HEK293 (cell line): ENCODE measurements at regions not wholly inside any gene's neighbourhood (a gene's known extent, or its start where the extent isn't known, plus 50 kb on each side); places are given as distances from the start of the nearest gene placed in this dataset.

Source experiments
- CTCF ChIA-PET: fragments of 350-600 bp; formaldehyde crosslinking; extraction: SDS; loops from one replicate; lab custom pipeline; 2021; ENCODE audit warnings: antibody characterized with exemption; lab: Yijun Ruan, JAX
- POLR2A ChIA-PET: fragments of 300-600 bp; formaldehyde crosslinking; extraction: SDS; loops from one replicate; lab custom pipeline; 2020; ENCODE audit warnings: antibody characterized with exemption, inconsistent platforms; lab: Yijun Ruan, JAX
- H3K27ac ChIP-seq: fragments of 200-500 bp; sonication (Bioruptor generic); 2 replicates; pipeline ENCODE4 v1.5.1; 2014; ENCODE audit warnings: low read depth, low read length, control low read depth, inconsistent platforms; ENCODE audit errors: extremely low read depth
- H3K36me3 ChIP-seq, 2 experiments: fragments of 200-500 bp in 1 of 2; sonication (Bioruptor generic) in 1 of 2; 1 replicate in 1 of 2; 2 replicates in 1 of 2; pipeline ENCODE4 v1.5.1; 2014 to 2017; ENCODE audit warnings: inconsistent platforms in 2 of 2, low read length in 2 of 2; ENCODE audit not compliant: control insufficient read depth in 2 of 2, insufficient read depth in 1 of 2
- H3K4me1 ChIP-seq: fragments of 200-500 bp; sonication (Bioruptor generic); 2 replicates; pipeline ENCODE4 v1.5.1; 2014; ENCODE audit warnings: mild to moderate bottlenecking, low read length, inconsistent platforms; ENCODE audit not compliant: control insufficient read depth, insufficient read depth
- H3K4me3 ChIP-seq: 2 replicates; pipeline ENCODE4 v1.5.1; 2011; ENCODE audit warnings: low read depth, mild to moderate bottlenecking, control low read depth, low read length, moderate library complexity
- H3K9me3 ChIP-seq: fragments of 200-500 bp; sonication (Bioruptor generic); 2 replicates; pipeline ENCODE4 v1.5.1; 2014; ENCODE audit warnings: low read depth, low read length, inconsistent platforms; ENCODE audit not compliant: control insufficient read depth, insufficient read depth
- FEZF1 ChIP-seq: fragments of 450-650 bp; formaldehyde crosslinking; IDR thresholded peaks from 2 replicates; pipeline ENCODE4 v1.5.1; 2016; ENCODE audit warnings: missing biosample characterization, missing genetic modification characterization
- GLI2 ChIP-seq: fragments of 450-650 bp; formaldehyde crosslinking; IDR thresholded peaks from 2 replicates; pipeline ENCODE4; 2017; ENCODE audit warnings: missing biosample characterization, missing genetic modification characterization, low read depth, borderline replicate concordance
- HOXC10 ChIP-seq: sonication (generic); formaldehyde crosslinking; IDR thresholded peaks from 2 replicates; pipeline ENCODE4 v1.8.1; 2023; ENCODE audit warnings: mild to moderate bottlenecking, missing genetic modification reagents
- KLF1 ChIP-seq: fragments of 450-650 bp; formaldehyde crosslinking; IDR thresholded peaks from 2 replicates; pipeline ENCODE4 v1.5.1; 2016; ENCODE audit warnings: missing biosample characterization, missing genetic modification characterization
- KLF8 ChIP-seq: fragments of 450-650 bp; formaldehyde crosslinking; IDR thresholded peaks from 2 replicates; pipeline ENCODE4 v1.5.1; 2016; ENCODE audit warnings: missing biosample characterization, missing genetic modification characterization
- KLF9 ChIP-seq: fragments of 450-650 bp; formaldehyde crosslinking; IDR thresholded peaks from 2 replicates; pipeline ENCODE4 v1.5.1; 2016; ENCODE audit warnings: missing biosample characterization, missing genetic modification characterization, low read depth
- REST ChIP-seq: fragments of 450-650 bp; formaldehyde crosslinking; IDR thresholded peaks from 2 replicates; pipeline ENCODE4 v1.5.1; 2016; ENCODE audit warnings: missing biosample characterization, missing genetic modification characterization
- ZBTB8A ChIP-seq: fragments of 450-650 bp; formaldehyde crosslinking; IDR thresholded peaks from 2 replicates; pipeline ENCODE4 v1.5.1; 2016; ENCODE audit warnings: missing biosample characterization, missing genetic modification characterization
- ZNF138 ChIP-seq: fragments of 450-650 bp; formaldehyde crosslinking; IDR thresholded peaks from 2 replicates; pipeline ENCODE4 v1.5.1; 2016; ENCODE audit warnings: missing biosample characterization, missing genetic modification characterization, borderline replicate concordance
- ZNF140 ChIP-seq: fragments of 450-650 bp; formaldehyde crosslinking; IDR thresholded peaks from 2 replicates; pipeline ENCODE4 v1.5.1; 2016; ENCODE audit warnings: missing biosample characterization, missing genetic modification characterization
- ZNF155 ChIP-seq: fragments of 450-650 bp; formaldehyde crosslinking; IDR thresholded peaks from 2 replicates; pipeline ENCODE4 v1.5.1; 2016; ENCODE audit warnings: missing biosample characterization, missing genetic modification characterization
- ZNF175 ChIP-seq: fragments of 450-650 bp; formaldehyde crosslinking; IDR thresholded peaks from 2 replicates; pipeline ENCODE4 v1.5.1; 2016; ENCODE audit warnings: missing biosample characterization, missing genetic modification characterization
- ZNF366 ChIP-seq: fragments of 450-650 bp; formaldehyde crosslinking; conservative IDR thresholded peaks from 2 replicates; pipeline ENCODE4 v1.5.1; 2016; ENCODE audit warnings: missing biosample characterization, missing genetic modification characterization
- ZNF398 ChIP-seq: fragments of 450-650 bp; formaldehyde crosslinking; IDR thresholded peaks from 2 replicates; pipeline ENCODE4 v1.5.1; 2017; ENCODE audit warnings: missing biosample characterization, missing genetic modification characterization
- ZNF473 ChIP-seq: fragments of 450-650 bp; formaldehyde crosslinking; IDR thresholded peaks from 2 replicates; pipeline ENCODE4 v1.5.1; 2017; ENCODE audit warnings: missing biosample characterization, missing genetic modification characterization
- ZNF48 ChIP-seq: fragments of 450-650 bp; formaldehyde crosslinking; IDR thresholded peaks from 2 replicates; pipeline ENCODE4 v1.5.1; 2016; ENCODE audit warnings: missing biosample characterization, missing genetic modification characterization
- ZNF518A ChIP-seq: fragments of 450-650 bp; formaldehyde crosslinking; conservative IDR thresholded peaks from 2 replicates; pipeline ENCODE4 v1.5.1; 2016; ENCODE audit warnings: low read depth, missing biosample characterization, missing genetic modification characterization
- ZNF670 ChIP-seq: fragments of 450-650 bp; formaldehyde crosslinking; IDR thresholded peaks from 2 replicates; pipeline ENCODE4 v1.5.1; 2016; ENCODE audit warnings: missing biosample characterization, missing genetic modification characterization, low read depth
- ZNF677 ChIP-seq: fragments of 450-650 bp; IDR thresholded peaks from 2 replicates; pipeline ENCODE4 v1.5.0; 2018; ENCODE audit warnings: missing biosample characterization, mild to moderate bottlenecking, missing genetic modification characterization, moderate library complexity
- ZNF785 ChIP-seq: fragments of 450-650 bp; formaldehyde crosslinking; IDR thresholded peaks from 2 replicates; pipeline ENCODE4 v1.5.1; 2016; ENCODE audit warnings: missing biosample characterization, missing genetic modification characterization
- ZSCAN5A ChIP-seq: fragments of 450-650 bp; formaldehyde crosslinking; IDR thresholded peaks from 2 replicates; pipeline ENCODE4 v1.5.1; 2016; ENCODE audit warnings: missing biosample characterization, missing genetic modification characterization
- ZXDB ChIP-seq: fragments of 450-650 bp; formaldehyde crosslinking; IDR thresholded peaks from 2 replicates; pipeline ENCODE4 v1.5.1; 2016; ENCODE audit warnings: missing biosample characterization, missing genetic modification characterization

GRCh38 chr13:86992251-86992650 is 678.9 kb upstream of the SLITRK5 start:
- H3K36me3 ChIP-seq = no peaks in the 10 kb centered on the region
- H3K4me3 ChIP-seq = no peak overlapping the region
- H3K27ac ChIP-seq = no peak overlapping the region
- CTCF ChIA-PET = no interaction called here
- TF ChIP-seq ZNF175 (no peak), ZNF138 (tag by site-specific recombination) (no peak), GLI2 (tag by site-specific recombination) (no peak), KLF9 (tag by site-specific recombination) (no peak), HOXC10 (CRISPR knock-in tag) (no peak), ZNF670 (tag by site-specific recombination) (no peak), ZNF398 (tag by site-specific recombination) (no peak)
- TF ChIP-seq, all 188 proteins: peak for 0
- Histone ChIP-seq H3K9me3 (no peaks in the 10 kb centered on the region), H3K4me1 (no peaks in the 10 kb centered on the region)
- POLR2A ChIA-PET = no interaction called here

GRCh38 chr13:87003265-87003664 is 667.9 kb upstream of the SLITRK5 start:
- ChIA-PET CTCF (interaction anchor here (1.4 kb wide), 1 partner anchor 133 kb away, joined by 3 read pairs; no protein-coding TSS in a partner anchor), POLR2A (no interaction called here)
- no peak for TF ChIP-seq ZNF473
- no peak for TF ChIP-seq ZSCAN5A (tag by site-specific recombination)
- no peak for TF ChIP-seq KLF8 (tag by site-specific recombination)
- no peak for TF ChIP-seq ZNF518A (tag by site-specific recombination)
- TF ChIP-seq FEZF1 (tag by site-specific recombination) = no peak
- no peak for TF ChIP-seq ZNF677 (tag by site-specific recombination)
- no peak for TF ChIP-seq ZNF140 (tag by site-specific recombination)
- TF ChIP-seq ZXDB = no peak
- no peak for TF ChIP-seq ZNF785
- TF ChIP-seq ZNF48 (tag by site-specific recombination) = no peak
- TF ChIP-seq ZNF155 (tag by site-specific recombination) = no peak
- TF ChIP-seq ZBTB8A = no peak
- no peak for TF ChIP-seq KLF1
- no peak for TF ChIP-seq ZNF366 (tag by site-specific recombination)
- no peak for TF ChIP-seq REST (tag by site-specific recombination)
- H3K9me3 ChIP-seq = no peaks in the 10 kb centered on the region
- H3K4me3 ChIP-seq = no peak overlapping the region
- H3K4me1 ChIP-seq = no peaks in the 10 kb centered on the region
- H3K27ac ChIP-seq = no peak overlapping the region
- no peaks in the 10 kb centered on the region for H3K36me3 ChIP-seq
